Upper lobe of right lung (tissue), 1 donor: ENCODE measurements at regions not wholly inside any gene's neighbourhood (a gene's known extent, or its start where the extent isn't known, plus 50 kb on each side); places are given as distances from the start of the nearest gene placed in this dataset.

ENCODE experiments used
- ATAC-seq: fragments of 200-7000 bp; cut with Tn5 transposase; one replicate; pipeline ENCODE4 v1.9.1; 2020; ENCODE audit warnings: mild to moderate bottlenecking, moderate library complexity
- DNase-seq: peaks from one replicate; pipeline ENCODE4 v3.0.0-alpha.2; 2020
- H3K27ac ChIP-seq: fragments of 200-600 bp; one replicate; pipeline ENCODE4 v1.8.0; 2022
- H3K27me3 ChIP-seq: fragments of 200-600 bp; one replicate; pipeline ENCODE4 v1.8.0; 2022; ENCODE audit warnings: mild to moderate bottlenecking
- H3K36me3 ChIP-seq: fragments of 200-600 bp; one replicate; pipeline ENCODE4 v1.8.0; 2022
- H3K4me1 ChIP-seq: fragments of 200-600 bp; one replicate; pipeline ENCODE4 v1.8.0; 2022
- H3K4me3 ChIP-seq: fragments of 200-600 bp; one replicate; pipeline ENCODE4 v1.8.0; 2022; ENCODE audit warnings: mild to moderate bottlenecking
- H3K9me3 ChIP-seq: fragments of 200-600 bp; one replicate; pipeline ENCODE4 v1.8.0; 2022
- CTCF ChIP-seq: fragments of 200-600 bp; IDR thresholded peaks from one replicate; pipeline ENCODE4 v1.8.0; 2022; ENCODE audit warnings: antibody characterized with exemption
- intact Hi-C: fragments of 100-400 bp; cut with DNase I; formaldehyde crosslinking; loops from one replicate; pipeline ENCODE4 v1.11.0; 2022
- donor health status: DM: no; HTN: yes; CAD: no; lungs with severe emphysema.

GRCh38 chr21:27244776-27245175, 277.9 kb upstream of the ADAMTS5 start:
- no peak overlapping the region for H3K4me3 ChIP-seq
- intact Hi-C loops: no loop called here
- H3K36me3 ChIP-seq: no peaks in the 10 kb centered on the region
- H3K27ac ChIP-seq: no peak overlapping the region
- H3K9me3 ChIP-seq: no peaks in the 10 kb centered on the region
- ATAC-seq (no peak), DNase-seq (no peak)
- no peaks in the 10 kb centered on the region for H3K27me3 ChIP-seq
- no peaks in the 10 kb centered on the region for H3K4me1 ChIP-seq
- no peak for TF ChIP-seq CTCF

- ATAC-seq (no peak), DNase-seq (no peak)
- Histone ChIP-seq H3K27ac (no peak overlapping the region), H3K36me3 (no peaks in the 10 kb centered on the region), H3K9me3 (no peaks in the 10 kb centered on the region), H3K4me1 (no peaks in the 10 kb centered on the region), H3K27me3 (no peaks in the 10 kb centered on the region), H3K4me3 (no peak overlapping the region)
- intact Hi-C loops: no loop called here
- no peak for TF ChIP-seq CTCF
These were observed 277.5 kb upstream of the ADAMTS5 start for GRCh38 chr21:27244352-27244751.

GRCh38 chr21:27240839-27241238, 274.0 kb upstream of the ADAMTS5 start:
- ATAC-seq (no peak), DNase-seq (no peak)
- no peaks in the 10 kb centered on the region for H3K9me3 ChIP-seq
- TF ChIP-seq CTCF: no peak
- H3K4me1 ChIP-seq: no peaks in the 10 kb centered on the region
- H3K27ac ChIP-seq: no peak overlapping the region
- no peaks in the 10 kb centered on the region for H3K27me3 ChIP-seq
- intact Hi-C loops: no loop called here
- no peaks in the 10 kb centered on the region for H3K36me3 ChIP-seq
- H3K4me3 ChIP-seq: no peak overlapping the region

GRCh38 chr21:27233514-27234115, 266.7 kb upstream of the ADAMTS5 start:
- Histone ChIP-seq H3K36me3 (no peaks in the 10 kb centered on the region), H3K27ac (no peak overlapping the region), H3K27me3 (no peaks in the 10 kb centered on the region), H3K4me3 (no peak overlapping the region), H3K4me1 (no peaks in the 10 kb centered on the region), H3K9me3 (no peaks in the 10 kb centered on the region)
- ATAC-seq (no peak), DNase-seq (no peak)
- TF ChIP-seq CTCF: no peak
- intact Hi-C loops: no loop called here

DNA sequence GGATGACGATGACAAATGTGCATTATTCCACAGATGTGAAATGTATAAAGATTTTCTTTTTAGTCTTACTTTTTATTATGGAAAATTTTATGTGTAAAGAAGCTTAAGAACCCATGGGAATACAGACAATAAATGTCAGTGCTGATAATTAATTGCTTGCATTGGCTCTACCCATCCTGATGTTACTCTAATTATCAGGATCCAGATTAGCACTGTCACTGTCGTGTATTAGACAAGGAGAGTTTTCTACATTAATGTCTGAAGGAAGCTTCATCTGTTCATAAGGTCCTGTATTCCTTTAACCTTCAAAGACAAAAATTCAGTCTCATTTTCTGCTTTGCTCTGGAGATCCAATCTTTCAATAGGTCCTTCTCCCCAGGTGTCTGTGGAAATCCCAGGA, 259.1 kb upstream of the ADAMTS5 start:
- Histone ChIP-seq H3K4me1 (no peaks in the 10 kb centered on the region), H3K27me3 (no peaks in the 10 kb centered on the region), H3K4me3 (no peak overlapping the region), H3K27ac (no peak overlapping the region), H3K9me3 (no peaks in the 10 kb centered on the region), H3K36me3 (no peaks in the 10 kb centered on the region)
- TF ChIP-seq CTCF: no peak
- ATAC-seq (no peak), DNase-seq (no peak)
- intact Hi-C loops: no loop called here

DNA sequence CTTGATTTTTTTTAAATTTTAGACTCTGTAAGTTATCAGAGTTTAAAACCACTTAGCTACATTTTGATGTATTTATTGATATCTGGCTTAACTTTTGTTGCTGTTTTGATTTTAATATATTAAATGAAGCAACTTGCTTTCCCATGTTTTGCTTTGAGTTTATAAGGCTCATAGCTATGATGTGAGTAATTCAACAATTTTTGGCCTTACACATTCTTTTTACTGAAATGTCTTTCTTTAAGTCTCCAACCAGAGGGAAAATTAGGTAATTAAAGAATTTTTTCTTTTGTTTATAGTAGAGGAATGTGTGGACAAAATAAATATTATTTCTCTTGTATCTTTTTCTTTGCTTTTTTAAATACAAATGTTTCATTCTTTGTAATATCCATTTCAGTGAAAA, 258.3 kb upstream of the ADAMTS5 start:
- Histone ChIP-seq H3K4me3 (no peak overlapping the region), H3K9me3 (no peaks in the 10 kb centered on the region), H3K4me1 (no peaks in the 10 kb centered on the region), H3K36me3 (no peaks in the 10 kb centered on the region), H3K27me3 (no peaks in the 10 kb centered on the region), H3K27ac (no peak overlapping the region)
- ATAC-seq (no peak), DNase-seq (no peak)
- intact Hi-C loops: no loop called here
- no peak for TF ChIP-seq CTCF
